Fibroblast of the aortic adventitia (primary cell): ENCODE measurements at regions not wholly inside any gene's neighbourhood (a gene's known extent, or its start where the extent isn't known, plus 50 kb on each side); places are given as distances from the start of the nearest gene placed in this dataset.

Experiments
- DNase-seq: peaks from one replicate; pipeline ENCODE4 v3.0.0-alpha.2; 2010; ENCODE audit warnings: low read depth
- H3K4me3 ChIP-seq: 2 replicates; pipeline ENCODE4 v1.5.1; 2011; ENCODE audit warnings: low read depth, mild to moderate bottlenecking, control low read depth, low read length, moderate library complexity
- TF ChIP-seq, protein P1 (sequence below): IDR thresholded peaks from 2 replicates; pipeline ENCODE4 v1.5.1; 2011; ENCODE audit warnings: mild to moderate bottlenecking, low read length, control low read depth, inconsistent platforms; ENCODE audit not compliant: insufficient read depth

DNA sequence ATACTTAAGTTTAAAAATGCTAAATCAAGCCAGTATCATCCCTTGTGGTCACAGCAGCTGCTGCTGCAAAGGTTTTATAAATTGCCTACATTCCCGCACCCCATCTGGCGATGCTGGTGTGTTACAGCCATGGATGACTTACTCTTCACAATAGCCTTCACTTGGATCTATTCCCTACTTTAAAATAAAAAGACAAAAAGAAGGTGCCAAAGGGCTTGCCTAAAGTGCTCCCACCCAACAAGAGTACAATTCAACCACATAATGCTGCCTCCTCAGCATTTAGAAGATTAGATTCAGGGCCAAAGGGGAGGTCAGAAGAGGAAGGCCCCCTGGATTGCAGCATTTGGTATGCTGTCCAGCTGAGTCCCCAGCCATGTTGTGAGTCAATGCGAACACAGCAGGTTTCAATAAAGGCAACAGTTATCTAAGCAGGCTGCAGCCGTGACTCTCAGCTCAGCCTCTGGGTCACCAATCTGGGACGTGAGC is 176.1 kb downstream of the DAD1 start:
- TF ChIP-seq, protein P1, sequence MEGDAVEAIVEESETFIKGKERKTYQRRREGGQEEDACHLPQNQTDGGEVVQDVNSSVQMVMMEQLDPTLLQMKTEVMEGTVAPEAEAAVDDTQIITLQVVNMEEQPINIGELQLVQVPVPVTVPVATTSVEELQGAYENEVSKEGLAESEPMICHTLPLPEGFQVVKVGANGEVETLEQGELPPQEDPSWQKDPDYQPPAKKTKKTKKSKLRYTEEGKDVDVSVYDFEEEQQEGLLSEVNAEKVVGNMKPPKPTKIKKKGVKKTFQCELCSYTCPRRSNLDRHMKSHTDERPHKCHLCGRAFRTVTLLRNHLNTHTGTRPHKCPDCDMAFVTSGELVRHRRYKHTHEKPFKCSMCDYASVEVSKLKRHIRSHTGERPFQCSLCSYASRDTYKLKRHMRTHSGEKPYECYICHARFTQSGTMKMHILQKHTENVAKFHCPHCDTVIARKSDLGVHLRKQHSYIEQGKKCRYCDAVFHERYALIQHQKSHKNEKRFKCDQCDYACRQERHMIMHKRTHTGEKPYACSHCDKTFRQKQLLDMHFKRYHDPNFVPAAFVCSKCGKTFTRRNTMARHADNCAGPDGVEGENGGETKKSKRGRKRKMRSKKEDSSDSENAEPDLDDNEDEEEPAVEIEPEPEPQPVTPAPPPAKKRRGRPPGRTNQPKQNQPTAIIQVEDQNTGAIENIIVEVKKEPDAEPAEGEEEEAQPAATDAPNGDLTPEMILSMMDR = no peak
- no peak for DNase-seq
- no peak overlapping the region for H3K4me3 ChIP-seq

DNA sequence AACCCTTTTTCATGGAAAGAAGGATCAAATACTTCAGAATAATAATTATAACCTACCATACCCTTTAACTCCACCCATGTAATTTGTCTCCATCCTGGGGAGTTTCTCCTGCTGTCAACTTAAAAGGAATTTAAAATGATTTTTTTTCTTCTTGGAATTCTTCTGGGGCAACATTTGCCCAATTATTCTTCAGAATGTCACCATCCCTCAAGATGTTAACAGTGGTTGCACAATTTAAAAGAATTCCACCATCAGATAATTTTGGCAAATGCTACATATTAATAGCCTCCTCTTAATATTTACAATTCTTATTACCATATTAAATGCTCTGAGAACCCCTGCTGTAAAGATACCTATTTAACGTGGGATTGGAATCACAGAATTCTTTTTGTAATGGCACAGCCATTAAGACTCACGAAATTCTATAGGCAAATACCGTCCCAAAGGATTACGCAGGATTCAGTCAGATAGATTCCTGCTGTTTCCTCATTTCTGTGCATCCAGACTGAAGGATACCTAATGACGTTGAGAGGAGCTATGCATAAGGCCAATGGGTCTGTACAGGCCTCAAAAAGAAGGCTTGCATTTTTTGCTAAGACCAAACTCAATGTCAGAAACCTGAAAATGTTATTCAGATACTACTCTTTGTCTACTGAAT is 177.5 kb downstream of the DAD1 start:
- no peak for DNase-seq
- H3K4me3 ChIP-seq = no peak overlapping the region
- TF ChIP-seq, protein P1 = no peak

- TF ChIP-seq, protein P1 = no peak
- DNase-seq = no peak
- H3K4me3 ChIP-seq = no peak overlapping the region
These were observed 178.5 kb downstream of the DAD1 start for GRCh38 chr14:22410497-22410896.

- TF ChIP-seq, protein P1 = no peak
- no peak overlapping the region for H3K4me3 ChIP-seq
- no peak for DNase-seq
These were observed 180.0 kb downstream of the DAD1 start for GRCh38 chr14:22409006-22409405.

DNA sequence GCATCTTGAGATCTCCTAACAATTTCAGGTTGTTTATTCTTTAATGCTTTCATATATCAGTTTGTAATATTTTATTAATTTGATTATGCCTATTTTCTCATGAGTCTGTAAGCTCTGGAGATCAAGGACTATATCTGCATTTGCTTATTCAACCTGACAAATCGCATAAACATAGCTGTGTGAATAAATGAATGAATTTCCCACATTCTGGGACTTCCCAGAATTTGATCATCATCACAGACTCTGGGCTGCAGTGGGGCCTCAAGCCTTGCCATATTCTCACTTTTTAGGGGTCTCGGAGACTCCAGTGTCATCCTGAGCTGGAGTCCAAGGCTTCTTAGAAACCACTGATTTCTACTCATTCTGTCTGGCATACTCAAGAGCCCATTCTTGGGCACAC is 180.5 kb downstream of the DAD1 start:
- no peak overlapping the region for H3K4me3 ChIP-seq
- DNase-seq = no peak
- TF ChIP-seq, protein P1 = no peak

DNA sequence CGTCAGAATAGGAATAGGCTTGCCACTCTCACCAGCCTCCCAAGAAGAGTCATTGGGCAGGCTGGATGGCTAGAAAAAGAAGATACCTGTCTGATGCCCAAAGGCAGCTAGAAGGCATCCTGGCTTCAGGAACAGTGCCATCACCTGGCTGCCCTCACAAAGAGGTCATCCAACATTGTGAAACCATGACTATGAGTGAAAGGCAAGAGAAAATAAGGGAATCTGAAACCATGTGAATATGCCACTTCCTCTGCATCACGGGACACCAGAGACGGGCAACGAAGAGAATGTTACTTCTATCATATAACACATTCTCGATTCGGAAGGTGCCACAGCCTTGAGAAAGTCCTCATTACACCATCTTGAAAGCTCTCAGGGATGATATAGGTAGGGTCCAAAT is 182.0 kb downstream of the DAD1 start:
- no peak for DNase-seq
- no peak overlapping the region for H3K4me3 ChIP-seq

More for the DNA sequence above, 182.0 kb downstream of the DAD1 start:
- TF ChIP-seq, protein P1 = no peak
